ENCODE measurements at regions not wholly inside any gene's neighbourhood (a gene's known extent, or its start where the extent isn't known, plus 50 kb on each side); places are given as distances from the start of the nearest gene placed in this dataset.

GRCh38 chr12:87687362-87687761 lies 341.8 kb downstream of the C12orf50 start:
- TF ChIP-seq CTCF (IDR thresholded peaks at IDR 0.05; ENCODE audit: low read depth, low read length, poor library complexity, severe bottlenecking) (no peak), EZH2phosphoT487 (IDR thresholded peaks at IDR 0.05; ENCODE audit: borderline replicate concordance, low read length) (no peak)

Measured in DOHH2 (cell line).